CD14-positive monocyte (primary cell): ENCODE measurements at regions not wholly inside any gene's neighbourhood (a gene's known extent, or its start where the extent isn't known, plus 50 kb on each side); places are given as distances from the start of the nearest gene placed in this dataset.

Source experiments
- DNase-seq, 3 donors: peaks; one replicate each; pipeline ENCODE4 v3.0.0-alpha.2; 2011 to 2022
- H2AFZ ChIP-seq: 2 replicates; pipeline ENCODE4 v1.6.0; 2012; ENCODE audit warnings: mild to moderate bottlenecking, low read depth, low read length, inconsistent platforms; ENCODE audit not compliant: insufficient read depth, poor library complexity, severe bottlenecking
- H3K27ac ChIP-seq, 2 donors: 1 replicate in 1 of 2; 2 replicates in 1 of 2; pipeline ENCODE4 v1.5.1; 2012 to 2013; ENCODE audit warnings: low read length in 2 of 2, control low read depth in 1 of 2, inconsistent platforms in 1 of 2, low read depth in 1 of 2, mild to moderate bottlenecking in 1 of 2
- H3K27me3 ChIP-seq, 2 donors: one replicate each; pipeline versions ENCODE4 v1.6.0 to v1.6.1; 2011 to 2013; ENCODE audit warnings: low read length in 2 of 2; ENCODE audit not compliant: control insufficient read depth in 2 of 2, insufficient read depth in 2 of 2
- H3K36me3 ChIP-seq, 2 donors: replicated peaks in 1 of 2; 1 replicate in 1 of 2; 2 replicates in 1 of 2; pipeline versions ENCODE4 v1.5.1 to v1.6.1; 2012 to 2013; ENCODE audit warnings: low read length in 2 of 2, control low read depth in 1 of 2, inconsistent platforms in 1 of 2, mild to moderate bottlenecking in 1 of 2; ENCODE audit not compliant: insufficient read depth in 2 of 2, control insufficient read depth in 1 of 2
- H3K4me1 ChIP-seq, 2 donors: 1 replicate in 1 of 2; 2 replicates in 1 of 2; pipeline versions ENCODE4 v1.5.1 to v1.6.1; 2012 to 2013; ENCODE audit warnings: low read length in 2 of 2, control low read depth in 1 of 2, inconsistent platforms in 1 of 2, mild to moderate bottlenecking in 1 of 2, moderate library complexity in 1 of 2; ENCODE audit not compliant: insufficient read depth in 2 of 2, control insufficient read depth in 1 of 2
- H3K4me2 ChIP-seq: replicated peaks from 2 replicates; pipeline ENCODE3; 2012; ENCODE audit warnings: low read length, moderate library complexity, mild to moderate bottlenecking; ENCODE audit not compliant: poor library complexity, severe bottlenecking; ENCODE audit errors: extremely low read depth
- H3K4me3 ChIP-seq, 3 experiments: fragments of 200-600 bp in 1 of 3; sonication (generic) in 1 of 3; replicated peaks in 1 of 3; 1 replicate in 2 of 3; 2 replicates in 1 of 3; pipeline ENCODE4 v1.5.1; 2011 to 2013; ENCODE audit warnings: low read length in 3 of 3, mild to moderate bottlenecking in 3 of 3, control low read depth in 2 of 3, low read depth in 2 of 3, inconsistent platforms in 1 of 3, moderate library complexity in 1 of 3
- H3K79me2 ChIP-seq: 2 replicates; pipeline ENCODE4 v1.6.0; 2012; ENCODE audit warnings: mild to moderate bottlenecking, control low read depth, inconsistent platforms, low read length, moderate library complexity; ENCODE audit not compliant: insufficient read depth
- H3K9ac ChIP-seq: 2 replicates; pipeline ENCODE4 v1.6.0; 2017; ENCODE audit warnings: low read length, mild to moderate bottlenecking; ENCODE audit not compliant: insufficient read depth, poor library complexity, severe bottlenecking
- H3K9me3 ChIP-seq, 2 donors: replicated peaks in 1 of 2; 1 replicate in 1 of 2; 2 replicates in 1 of 2; pipeline versions ENCODE4 v1.5.1 to v1.6.1; 2012 to 2013; ENCODE audit warnings: low read length in 2 of 2, control low read depth in 1 of 2; ENCODE audit not compliant: control insufficient read depth in 1 of 2, insufficient read depth in 1 of 2
- H4K20me1 ChIP-seq: 2 replicates; pipeline ENCODE4 v1.6.0; 2012; ENCODE audit warnings: mild to moderate bottlenecking, low read length, control low read depth, moderate library complexity; ENCODE audit not compliant: insufficient read depth
- H3K27ac Mint-ChIP-seq, 7 donors: one replicate each; pipeline ENCODE4 v1.8.0; 2020; ENCODE audit warnings: mild to moderate bottlenecking in 7 of 7, mixed read lengths in 7 of 7, moderate library complexity in 6 of 7, inconsistent platforms in 2 of 7
- H3K27me3 Mint-ChIP-seq, 3 donors: one replicate each; pipeline ENCODE4 v1.8.0; 2021 to 2022; ENCODE audit warnings: low read depth in 3 of 3, mild to moderate bottlenecking in 3 of 3, mixed read lengths in 3 of 3, moderate library complexity in 3 of 3, inconsistent platforms in 1 of 3
- H3K36me3 Mint-ChIP-seq, 2 donors: one replicate each; pipeline ENCODE4 v1.8.0; 2020; ENCODE audit warnings: mixed read lengths in 2 of 2, inconsistent platforms in 1 of 2, mild to moderate bottlenecking in 1 of 2
- H3K4me1 Mint-ChIP-seq: one replicate; pipeline ENCODE4 v1.8.0; 2020; ENCODE audit warnings: mild to moderate bottlenecking, mixed read lengths
- H3K4me3 Mint-ChIP-seq, 2 donors: one replicate each; pipeline ENCODE4 v1.8.0; 2020; ENCODE audit warnings: mild to moderate bottlenecking in 2 of 2, mixed read lengths in 2 of 2, moderate library complexity in 1 of 2
- H3K9me3 Mint-ChIP-seq, 7 donors: one replicate each; pipeline ENCODE4 v1.8.0; 2020 to 2022; ENCODE audit warnings: mixed read lengths in 7 of 7, mild to moderate bottlenecking in 6 of 7, moderate library complexity in 6 of 7, inconsistent platforms in 2 of 7
- CTCF ChIP-seq: fragments of 200-600 bp; IDR thresholded peaks from one replicate; pipeline ENCODE4 v1.8.0; 2022; ENCODE audit warnings: antibody characterized with exemption, mild to moderate bottlenecking
- WGBS: methylation state at CpG from one replicate; pipeline ENCODE4 v1.1.5; 2013; ENCODE audit warnings: missing lambda C conversion rate; ENCODE audit not compliant: insufficient coverage; 5-methylcytosine and 5-hydroxymethylcytosine counted together
- intact Hi-C, 2 donors: fragments of 100-400 bp; cut with micrococcal nuclease; formaldehyde crosslinking; loops; one replicate each; pipeline versions ENCODE4 v1.15.0 to v1.15.1; 2023

GRCh38 chr1:101100674-101101073 lies 75.1 kb upstream of the DPH5 start:
- Histone ChIP-seq H3K27me3 (no peaks in the 10 kb centered on the region), H3K9me3 (no peaks in the 10 kb centered on the region), H4K20me1 (no peaks in the 10 kb centered on the region), H3K36me3 (no peaks in the 10 kb centered on the region), H3K9ac (no peak overlapping the region), H3K79me2 (no peaks in the 10 kb centered on the region), H2AFZ (no peak overlapping the region), H3K4me1 (no peaks in the 10 kb centered on the region), H3K4me2 (no peak overlapping the region), H3K27ac (no peak overlapping the region), H3K4me3 (no peak overlapping the region)
- intact Hi-C loops: no loop called here
- H3K9me3 Mint-ChIP-seq: peaks cover 0 to 3% (median 0%) of the 10 kb centered on the region in 7 donors
- WGBS: no CpG with 5 or more reads among the region's 3 CpGs
- no peak overlapping the region for H3K27ac Mint-ChIP-seq
- TF ChIP-seq CTCF: no peak
- DNase-seq: no peak
- no peaks in the 10 kb centered on the region for H3K4me1 Mint-ChIP-seq
- no peak overlapping the region for H3K4me3 Mint-ChIP-seq
- no peaks in the 10 kb centered on the region for H3K27me3 Mint-ChIP-seq
- H3K36me3 Mint-ChIP-seq: no peaks in the 10 kb centered on the region

GRCh38 chr1:101098907-101099306 lies 73.3 kb upstream of the DPH5 start:
- no peaks in the 10 kb centered on the region for H3K27me3 ChIP-seq
- H4K20me1 ChIP-seq: no peaks in the 10 kb centered on the region
- H3K27me3 Mint-ChIP-seq: no peaks in the 10 kb centered on the region
- H3K9ac ChIP-seq: no peak overlapping the region
- no peaks in the 10 kb centered on the region for H3K36me3 ChIP-seq
- H3K4me3 Mint-ChIP-seq: no peak overlapping the region
- H2AFZ ChIP-seq: no peak overlapping the region
- H3K9me3 ChIP-seq: no peaks in the 10 kb centered on the region
- H3K4me3 ChIP-seq: no peak overlapping the region
- H3K4me1 Mint-ChIP-seq: no peaks in the 10 kb centered on the region
- intact Hi-C loops: no loop called here
- peaks cover 0 to 6% (median 0%) of the 10 kb centered on the region in 7 donors for H3K9me3 Mint-ChIP-seq
- H3K27ac Mint-ChIP-seq: no peak overlapping the region
- no peaks in the 10 kb centered on the region for H3K79me2 ChIP-seq
- H3K4me2 ChIP-seq: no peak overlapping the region
- TF ChIP-seq CTCF: no peak
- no peak overlapping the region for H3K27ac ChIP-seq
- no peaks in the 10 kb centered on the region for H3K36me3 Mint-ChIP-seq
- DNase-seq: no peak
- H3K4me1 ChIP-seq: no peaks in the 10 kb centered on the region
- no CpG with 5 or more reads among the region's 2 CpGs for WGBS
